GM21390 (cell line): ENCODE measurements at regions not wholly inside any gene's neighbourhood (a gene's known extent, or its start where the extent isn't known, plus 50 kb on each side); places are given as distances from the start of the nearest gene placed in this dataset.

Experiments
- ATAC-seq: cut with Tn5 transposase; IDR thresholded peaks from one replicate; pipeline ENCODE4 v1.9.1; 2021; ENCODE audit not compliant: unreplicated experiment

DNA sequence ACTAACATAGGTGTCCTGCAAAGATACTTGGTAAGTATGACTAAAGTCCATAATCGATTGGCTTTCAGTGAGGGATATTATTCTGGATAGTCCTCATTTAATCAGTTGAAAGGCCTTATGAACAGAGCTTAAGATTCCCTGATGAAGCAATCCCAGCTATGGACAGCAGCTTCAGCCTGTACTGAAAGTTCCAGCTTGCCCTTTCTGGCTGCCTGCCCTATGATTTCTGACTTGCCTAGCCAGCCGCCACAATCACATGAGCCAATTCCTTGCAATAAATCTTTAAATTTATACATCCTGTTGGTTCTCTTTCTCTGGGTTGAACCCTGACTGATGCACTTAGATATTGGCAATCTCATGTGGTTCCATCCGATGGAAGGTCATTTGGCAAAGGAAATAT, 759.0 kb upstream of the API5 start:
- ATAC-seq, result no peak

DNA sequence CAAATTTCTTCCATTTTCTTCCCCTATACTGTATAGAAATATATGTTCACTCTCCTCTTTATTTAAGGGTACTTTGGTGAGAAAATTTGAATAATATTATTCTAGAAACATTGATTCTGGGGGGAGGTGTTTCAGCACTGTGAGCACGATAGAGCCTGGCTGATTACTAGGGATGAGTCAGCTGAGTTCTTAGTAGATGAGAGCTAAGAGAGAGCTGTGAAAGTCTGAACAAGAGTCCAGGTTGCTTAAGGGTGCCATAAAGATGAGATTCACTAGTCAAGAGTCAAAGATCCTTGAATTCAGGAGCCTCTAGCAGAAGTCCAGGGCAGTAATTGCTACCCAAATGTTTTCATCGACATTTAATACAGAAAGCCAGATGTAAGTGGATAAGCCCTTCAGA, 756.6 kb upstream of the API5 start:
- no peak for ATAC-seq

DNA sequence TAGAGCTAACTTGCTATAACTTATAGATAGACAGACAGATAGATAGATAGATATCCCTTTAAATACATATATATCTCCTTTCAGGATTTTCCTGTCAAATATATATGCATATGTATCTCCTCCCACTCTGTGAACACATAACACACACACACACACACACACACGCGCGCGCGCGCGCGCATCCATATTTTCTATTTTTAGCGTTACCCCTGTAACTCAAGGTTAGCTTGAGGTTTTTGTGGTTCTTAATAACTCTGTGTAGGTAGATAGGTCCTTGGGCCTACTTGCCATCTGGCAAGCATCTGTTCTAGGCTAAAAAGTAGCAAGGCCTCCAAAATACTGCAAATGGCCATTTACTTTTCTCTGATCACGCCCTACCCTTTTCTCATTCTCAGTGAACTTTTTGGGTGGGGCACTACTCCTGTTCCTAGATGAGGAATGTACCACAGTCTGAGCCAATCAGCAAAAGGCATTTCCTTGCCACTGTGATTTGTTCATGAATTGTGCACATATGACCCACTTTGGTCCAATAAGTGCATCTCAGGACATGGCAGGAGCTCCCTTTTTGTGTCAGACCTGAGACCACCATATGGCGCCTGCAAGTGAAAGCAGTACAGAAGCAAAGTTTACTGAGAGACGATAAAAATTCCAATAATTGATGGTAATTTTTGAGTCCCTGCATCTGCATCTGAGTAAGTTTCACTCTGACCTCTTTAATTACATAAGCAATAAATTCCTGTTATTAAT, 740.5 kb upstream of the API5 start:
- ATAC-seq, result no peak

DNA sequence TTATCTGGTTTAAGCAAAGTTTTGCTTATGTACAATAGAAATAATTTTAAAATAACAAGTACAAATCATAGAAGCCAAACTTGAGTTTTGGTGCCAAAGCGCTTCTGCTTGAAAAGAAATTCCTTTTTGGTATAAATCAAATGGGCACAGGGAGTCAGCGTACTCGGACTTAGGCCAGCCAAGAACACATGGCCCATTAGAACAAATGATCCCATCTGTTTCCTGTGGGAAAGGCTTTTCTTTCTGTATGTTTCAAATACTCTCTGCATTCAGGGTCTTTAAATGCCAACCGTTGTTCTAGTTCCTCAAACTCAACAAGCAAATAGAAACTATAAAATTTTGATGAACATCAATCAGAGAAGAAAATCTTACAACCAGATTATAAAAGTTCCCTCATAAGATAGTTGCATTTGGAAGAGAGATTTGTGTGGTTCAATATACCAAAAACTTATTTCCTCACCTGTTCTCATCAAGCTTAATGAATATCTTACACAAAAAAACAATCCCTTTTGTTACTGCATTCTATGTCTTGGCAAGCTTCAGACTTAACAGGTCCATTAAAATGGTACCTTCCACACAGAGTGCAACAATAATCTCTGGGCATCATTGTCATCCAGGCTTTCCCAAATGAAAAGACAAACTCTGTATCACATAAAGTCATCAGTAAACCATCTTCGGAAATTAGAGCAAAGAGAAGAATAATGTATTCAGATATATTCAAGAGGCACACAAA, 739.8 kb upstream of the API5 start:
- no peak for ATAC-seq

DNA sequence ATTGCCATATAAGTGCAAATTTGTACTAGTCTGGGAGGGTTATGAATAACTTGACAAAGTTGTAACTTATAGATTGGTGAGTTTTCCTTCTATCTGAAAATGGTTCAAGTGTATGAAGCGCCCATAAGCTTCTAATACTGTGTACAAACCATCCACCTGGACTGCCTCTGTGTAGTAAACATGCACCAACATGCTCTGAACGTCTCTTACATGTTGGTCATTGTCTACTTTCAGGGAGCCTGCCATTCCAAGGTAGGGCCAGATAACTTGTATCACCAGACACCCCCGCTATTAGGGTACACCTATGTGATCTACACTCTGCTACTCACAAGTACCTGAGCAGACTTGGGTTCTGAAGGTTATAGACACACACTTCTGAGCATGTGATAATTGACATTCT, 735.5 kb upstream of the API5 start:
- no peak for ATAC-seq

DNA sequence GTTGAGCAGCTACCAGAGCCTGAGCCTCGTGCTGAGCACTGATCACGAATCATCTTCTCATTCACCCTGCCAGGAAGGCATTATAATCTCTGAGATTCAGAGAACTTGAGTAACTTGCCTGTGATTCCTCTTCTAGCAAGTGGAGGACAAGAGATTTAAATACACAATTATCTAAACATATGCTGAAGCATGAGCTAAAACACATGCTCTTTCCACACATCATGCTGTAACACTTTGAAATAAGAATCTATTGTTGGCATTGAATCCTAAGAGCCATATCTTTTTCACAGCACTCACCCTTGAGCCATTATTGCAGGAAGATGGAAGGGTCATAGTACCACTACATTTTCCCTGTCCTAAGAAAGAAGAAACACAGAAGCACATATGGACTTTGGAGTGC, 722.5 kb upstream of the API5 start:
- ATAC-seq, result no peak

DNA sequence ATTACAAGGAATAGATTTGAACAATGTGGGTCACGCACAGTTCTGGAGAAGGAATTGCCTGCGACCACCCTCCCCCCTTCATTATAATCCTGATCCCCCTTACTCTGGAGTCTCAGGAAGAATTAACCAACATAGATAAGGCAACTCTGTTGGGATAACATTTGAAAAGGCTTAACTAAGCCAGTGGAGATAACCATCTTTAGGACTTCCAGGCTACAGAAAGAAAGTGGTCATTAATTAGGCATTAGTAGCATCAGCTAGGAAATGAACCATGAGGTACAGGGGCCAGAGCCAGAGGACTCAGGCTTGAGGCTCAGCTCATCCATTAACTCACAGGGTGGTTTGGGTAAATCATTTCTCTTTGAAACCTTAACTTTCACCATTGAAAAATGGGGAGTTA, 720.0 kb upstream of the API5 start:
- ATAC-seq, result no peak

DNA sequence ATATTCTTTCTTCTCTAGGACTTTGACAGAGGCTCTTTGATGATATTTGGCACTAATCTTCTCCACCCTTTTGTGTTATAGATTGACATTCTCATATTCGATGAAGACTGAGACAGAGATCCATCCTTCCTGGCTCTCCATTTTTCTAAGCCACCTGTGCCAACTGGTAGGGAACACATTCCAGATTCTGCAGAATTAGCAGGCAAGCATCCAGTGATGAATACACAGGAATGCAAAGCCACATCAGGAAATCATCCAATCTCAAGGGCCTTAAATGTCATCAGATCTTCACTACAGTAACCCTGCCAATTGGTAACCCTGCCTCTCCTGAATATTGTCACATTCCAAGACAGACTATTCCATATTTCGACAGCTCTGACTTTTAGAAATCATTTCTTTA, 718.4 kb upstream of the API5 start:
- ATAC-seq, result no peak

DNA sequence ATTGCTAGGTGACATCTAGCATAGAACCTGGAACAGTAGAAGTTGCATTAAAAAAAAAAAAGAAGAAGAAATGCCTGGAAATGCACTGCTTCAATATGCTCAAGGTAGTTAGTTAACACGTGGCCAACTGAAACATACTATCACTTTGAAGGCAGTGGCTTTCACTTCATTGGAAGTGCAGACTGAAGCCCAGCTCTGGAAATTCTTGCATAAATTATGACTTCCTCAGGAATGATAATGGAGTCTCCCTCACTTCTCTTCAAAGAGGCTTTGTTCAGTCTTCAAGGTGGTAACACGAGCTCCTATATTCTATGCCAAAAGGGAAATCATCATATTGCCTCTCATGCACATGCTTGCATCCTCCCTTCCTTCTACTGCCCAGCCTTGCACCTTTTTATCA, 715.9 kb upstream of the API5 start:
- ATAC-seq, result no peak

DNA sequence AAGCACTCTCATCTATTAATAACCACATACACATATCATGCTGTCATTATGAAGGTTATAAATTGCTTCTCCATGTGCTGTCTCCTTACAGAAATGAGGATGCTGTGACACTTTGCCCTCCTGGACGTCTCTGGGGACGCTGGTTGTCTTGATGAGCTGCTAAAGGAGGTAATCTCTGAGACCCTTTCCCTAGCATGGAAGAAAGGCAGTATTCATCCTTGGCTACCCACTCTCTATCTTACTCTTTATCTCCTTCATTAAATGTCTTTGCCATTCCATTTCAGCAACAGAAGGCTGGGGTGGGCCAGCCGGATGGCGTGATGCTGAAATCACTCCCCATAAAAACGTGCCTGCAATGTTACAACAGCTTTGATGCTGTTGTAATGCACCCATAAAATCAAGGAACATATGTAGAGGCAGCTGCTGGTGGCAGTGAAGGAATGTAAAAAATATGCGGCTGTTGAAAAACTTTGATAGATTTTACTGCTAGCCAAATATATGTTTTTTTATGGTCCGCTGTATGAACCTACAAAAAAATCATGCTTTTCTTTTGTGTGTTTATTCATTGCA, 715.1 kb upstream of the API5 start:
- ATAC-seq, result no peak

DNA sequence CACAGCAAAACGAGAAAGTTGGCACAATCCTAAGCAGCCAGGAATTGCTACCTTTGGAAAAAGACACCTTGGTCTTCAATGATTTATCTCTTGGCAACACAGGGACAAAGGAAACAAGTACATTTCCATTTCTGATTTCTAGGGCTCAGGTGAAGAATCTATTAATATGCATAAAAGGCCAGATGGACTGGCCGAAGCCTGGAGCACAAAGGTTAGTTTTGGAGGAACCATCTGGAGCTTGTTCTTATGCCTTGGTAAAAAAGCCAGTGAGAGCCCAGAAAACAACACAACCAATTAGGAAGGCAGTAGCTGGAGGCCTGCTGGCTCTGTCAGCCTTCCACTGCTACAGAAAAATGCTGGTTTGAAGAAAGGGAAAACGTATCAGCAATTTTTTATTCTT, 713.5 kb upstream of the API5 start:
- no peak for ATAC-seq

DNA sequence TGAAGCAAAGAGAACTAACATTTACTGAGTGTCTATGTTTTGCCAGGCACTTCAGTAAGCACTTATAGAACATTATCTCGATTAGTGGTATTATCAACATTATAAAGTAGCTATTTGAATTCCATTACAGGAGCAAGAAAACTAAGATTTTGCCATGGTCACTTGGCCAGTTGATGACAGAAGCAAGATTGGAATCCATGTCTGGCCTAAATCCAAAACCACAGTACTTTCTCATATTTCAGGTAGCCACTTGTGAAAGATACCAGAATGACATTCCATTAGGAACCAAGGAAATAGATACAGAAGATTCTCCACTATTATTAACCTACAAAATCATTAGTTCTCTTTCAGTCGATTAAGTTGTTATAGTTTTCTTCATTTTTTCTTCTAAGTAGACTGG, 691.0 kb upstream of the API5 start:
- no peak for ATAC-seq

DNA sequence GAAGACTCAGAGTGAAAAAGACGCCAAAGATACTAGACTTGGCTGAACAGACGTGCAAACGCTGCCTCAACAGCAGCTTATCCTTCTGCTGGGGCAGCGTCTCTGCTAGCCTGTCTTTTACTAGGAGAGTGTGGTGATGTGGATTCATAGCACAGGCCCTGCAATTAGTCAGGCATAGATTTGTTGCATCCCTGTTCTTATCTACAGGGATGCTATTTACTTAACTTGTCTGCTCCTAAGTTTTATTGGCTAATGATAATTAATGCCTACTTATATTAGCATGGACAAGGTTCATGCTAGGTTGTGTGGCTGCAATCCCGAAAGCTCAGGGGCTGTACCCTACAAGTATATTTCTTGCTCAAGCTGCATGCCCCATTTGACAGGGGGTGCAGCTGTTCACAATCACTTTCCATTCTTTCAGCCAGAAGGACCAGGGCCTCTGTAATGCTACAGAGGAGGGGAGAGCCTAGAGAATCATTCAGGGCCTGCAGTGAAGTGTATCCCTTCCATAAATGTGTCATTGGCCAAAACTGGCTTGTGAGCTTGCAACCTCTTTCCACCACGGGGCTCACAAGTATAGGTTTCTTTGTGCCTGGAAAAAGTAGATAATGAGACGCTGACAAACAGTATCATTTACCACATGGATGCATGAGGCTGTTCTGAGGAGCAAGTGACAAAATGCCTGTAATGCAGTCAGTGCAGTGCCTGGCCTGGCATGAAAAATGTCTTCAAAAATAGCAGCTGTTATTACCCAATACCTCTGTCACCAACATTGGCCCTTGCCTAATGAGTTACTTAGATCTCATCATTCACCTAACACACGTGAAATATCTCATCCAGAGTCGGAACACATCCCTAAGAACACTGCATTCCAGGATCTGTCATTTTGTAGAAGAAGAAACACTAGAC, 685.8 kb upstream of the API5 start:
- ATAC-seq, result no peak

DNA sequence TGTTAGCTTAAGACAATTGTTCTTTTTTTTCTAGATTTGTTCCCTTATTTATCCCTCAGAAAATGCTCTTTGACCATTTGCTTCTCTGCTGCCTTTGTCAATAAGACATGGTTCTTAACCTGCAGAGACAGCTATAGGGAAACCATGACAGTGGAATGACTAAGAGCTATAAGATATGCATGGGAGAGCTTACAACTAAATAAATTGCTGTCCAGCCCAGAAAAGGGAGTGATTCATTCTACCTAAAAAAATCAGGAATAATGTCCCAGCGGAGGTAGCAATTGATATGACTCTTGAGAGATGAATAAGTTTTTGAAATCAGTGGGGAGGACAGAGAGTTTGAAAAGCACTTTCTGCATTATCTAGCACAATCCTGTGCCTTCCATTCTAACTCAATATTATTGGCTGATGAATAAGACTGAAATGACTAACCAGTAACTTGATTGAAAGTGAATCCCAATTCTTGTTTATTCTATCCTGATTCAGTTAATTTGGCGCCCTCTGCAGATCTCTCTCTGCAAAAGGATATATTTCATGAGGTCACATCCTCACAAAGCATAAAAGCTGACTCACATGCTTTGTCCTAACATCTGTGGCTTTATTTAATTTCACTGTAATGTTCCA, 680.5 kb upstream of the API5 start:
- no peak for ATAC-seq

DNA sequence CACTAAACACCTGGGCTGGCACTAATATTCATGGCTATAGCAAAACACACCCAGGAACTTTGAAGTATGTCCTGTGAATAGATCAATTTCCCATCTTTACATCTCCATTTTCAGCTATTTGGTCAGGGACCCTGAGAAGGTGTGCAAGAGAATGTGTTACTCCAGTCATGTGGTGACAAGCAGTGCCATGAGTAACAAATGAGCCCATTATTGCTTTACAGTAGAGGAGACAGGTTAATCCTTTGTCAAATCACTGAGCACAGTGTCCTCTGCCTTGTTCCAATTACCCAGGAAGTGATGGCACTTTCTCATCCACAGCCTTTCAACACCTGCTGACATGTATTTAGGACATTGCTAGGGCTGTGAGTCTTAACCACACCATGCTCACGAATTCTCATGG, 664.8 kb upstream of the API5 start:
- no peak for ATAC-seq

DNA sequence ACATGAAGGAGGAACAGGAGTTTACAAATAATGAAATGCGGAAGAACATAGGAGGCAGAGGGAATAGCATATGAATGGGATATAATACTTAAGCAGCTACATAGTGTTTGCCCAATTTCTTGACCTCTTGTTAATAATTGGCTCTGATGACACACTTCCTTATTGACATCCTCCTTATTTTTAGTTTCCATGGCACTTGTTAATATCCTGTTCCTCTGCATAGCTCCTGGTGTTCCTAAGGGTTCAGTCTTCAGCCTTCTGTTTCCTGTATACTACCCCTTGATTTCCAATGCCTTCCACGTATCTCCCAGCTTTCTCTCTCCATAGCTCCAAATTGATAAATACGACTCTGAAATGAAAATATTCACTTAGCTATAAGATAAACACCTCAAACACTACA, 663.8 kb upstream of the API5 start:
- ATAC-seq, result no peak

DNA sequence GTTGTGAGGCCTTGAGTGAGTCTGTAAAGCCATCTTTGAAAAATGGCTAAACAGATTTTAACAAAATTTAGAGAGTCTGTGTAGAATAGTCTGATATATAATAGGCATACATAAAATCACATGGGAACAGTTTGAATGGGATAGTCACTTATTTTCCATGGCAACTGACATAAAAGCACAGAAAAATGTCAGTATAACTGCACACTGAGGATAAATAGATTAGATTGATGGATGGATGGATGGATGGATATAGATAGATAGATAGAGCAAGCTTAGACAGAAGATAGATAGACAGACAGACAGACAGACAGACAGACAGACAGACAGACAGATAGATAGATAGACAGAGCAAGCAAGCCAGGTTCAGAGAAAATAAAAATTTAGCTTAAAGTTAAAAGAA, 660.2 kb upstream of the API5 start:
- no peak for ATAC-seq

DNA sequence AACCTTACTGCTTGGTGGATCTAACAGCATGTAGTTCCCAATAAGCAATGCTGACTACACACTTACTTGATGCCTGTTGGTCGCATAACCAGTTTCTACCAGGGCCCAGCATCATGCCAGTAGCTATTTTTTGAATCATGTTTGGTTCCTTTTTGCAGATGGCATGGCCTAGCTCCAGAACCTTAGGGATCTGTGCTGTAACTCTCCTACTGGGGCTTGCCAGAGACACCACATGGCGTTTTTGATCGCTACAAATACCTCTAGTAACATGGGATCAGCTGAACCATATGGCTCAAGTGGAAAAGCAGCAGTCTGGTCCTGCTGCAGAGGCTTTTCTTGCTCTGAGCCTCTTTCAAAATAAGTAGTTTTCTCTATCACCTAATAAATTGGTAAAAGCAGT, 654.6 kb upstream of the API5 start:
- no peak for ATAC-seq

DNA sequence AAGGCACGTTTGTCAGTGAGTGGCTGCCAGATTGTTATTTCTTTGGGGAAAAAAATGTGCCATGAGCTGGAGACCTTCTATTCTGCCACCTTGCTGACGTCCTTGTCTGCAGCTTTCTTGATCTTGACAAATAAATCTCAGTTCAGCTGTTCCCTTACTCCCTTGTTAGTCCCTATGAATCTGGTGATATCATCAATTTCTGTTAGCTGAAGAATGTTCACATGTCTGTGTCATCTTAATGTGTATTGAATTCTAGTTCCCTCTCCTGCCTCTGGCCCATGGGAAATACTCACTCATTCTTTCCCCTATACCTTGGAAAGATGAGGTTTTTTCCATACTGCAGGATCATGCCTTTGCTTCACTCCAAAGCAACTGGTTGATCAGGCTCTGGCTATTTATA, 649.9 kb upstream of the API5 start:
- ATAC-seq, result no peak

DNA sequence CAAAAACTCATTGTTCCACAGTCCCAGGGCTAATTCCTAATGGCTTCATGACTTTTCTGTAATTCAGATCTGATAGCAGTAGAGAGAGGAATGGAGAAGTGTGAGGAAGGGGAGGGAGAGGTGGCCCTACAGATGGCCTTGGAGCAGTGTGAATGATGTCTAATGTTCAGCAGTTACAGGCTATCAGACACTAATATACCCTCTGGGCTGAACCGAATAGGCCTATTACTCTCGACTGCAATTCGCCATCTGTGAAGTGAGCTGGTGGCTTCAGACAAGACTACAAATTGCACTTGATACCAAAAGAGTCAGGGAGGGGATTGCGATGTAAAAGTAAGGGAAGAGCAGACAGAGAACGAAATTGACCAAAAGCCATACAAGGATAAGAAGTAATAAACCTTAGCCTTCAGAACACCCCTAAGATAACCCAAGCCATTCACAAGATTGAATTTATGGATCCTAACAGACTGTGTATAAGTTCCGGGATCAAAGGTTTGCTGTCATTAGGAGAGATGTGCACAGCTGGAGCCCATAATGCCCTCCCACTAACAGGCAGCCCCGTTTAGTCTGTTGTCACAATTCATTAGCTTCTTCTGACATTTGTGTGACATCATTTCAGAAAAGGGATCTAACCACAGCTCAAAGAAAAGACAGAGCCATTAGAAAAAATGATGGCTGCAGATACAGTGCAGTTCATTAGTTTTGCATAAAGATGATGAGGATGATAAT, 642.4 kb upstream of the API5 start:
- ATAC-seq, result no peak
